Esophagus muscularis mucosa (tissue), 4 donors: ENCODE measurements at regions not wholly inside any gene's neighbourhood (a gene's known extent, or its start where the extent isn't known, plus 50 kb on each side); places are given as distances from the start of the nearest gene placed in this dataset.

ENCODE experiments used
- DNase-seq: peaks from one replicate; pipeline ENCODE4 v3.0.0-alpha.2; 2017; ENCODE audit errors: extremely low spot score
- H3K27ac ChIP-seq, 4 donors: fragments of 200-600 bp; sonication (generic); replicated peaks in 1 of 4; 1 replicate in 3 of 4; 2 replicates in 1 of 4; pipeline ENCODE4 v1.5.1; 2016 to 2019; ENCODE audit warnings: mild to moderate bottlenecking in 1 of 4
- H3K27me3 ChIP-seq, 4 donors: fragments of 200-600 bp; sonication (generic); one replicate each; pipeline versions ENCODE4 v1.5.1 to v1.6.0; 2016 to 2019
- H3K36me3 ChIP-seq, 4 donors: fragments of 200-600 bp; sonication (generic); one replicate each; pipeline ENCODE4 v1.5.1; 2016 to 2019
- H3K4me1 ChIP-seq, 4 donors: fragments of 200-600 bp; sonication (generic); one replicate each; pipeline ENCODE4 v1.5.1; 2016 to 2019
- H3K4me3 ChIP-seq, 4 donors: fragments of 200-600 bp; sonication (generic); 1 replicate in 2 of 4; 2 replicates in 2 of 4; pipeline ENCODE4 v1.5.1; 2016 to 2019; ENCODE audit warnings: mild to moderate bottlenecking in 4 of 4, moderate library complexity in 1 of 4
- H3K9me3 ChIP-seq, 4 donors: fragments of 200-600 bp; sonication (generic); 1 replicate in 3 of 4; 2 replicates in 1 of 4; pipeline ENCODE4 v1.5.1; 2016 to 2019
- CTCF ChIP-seq, 3 experiments: fragments of 200-600 bp in 2 of 3; fragments of 450-650 bp in 1 of 3; sonication (generic) in 2 of 3; IDR thresholded peaks; one replicate each; pipeline ENCODE4 v1.5.1; 2017 to 2019; ENCODE audit warnings: antibody characterized with exemption in 3 of 3, mild to moderate bottlenecking in 2 of 3, moderate library complexity in 1 of 3
- EP300 ChIP-seq: sonication (generic); formaldehyde crosslinking; IDR thresholded peaks from one replicate; pipeline ENCODE4 v1.6.1; 2017; ENCODE audit warnings: antibody characterized with exemption
- POLR2A ChIP-seq: fragments of 450-650 bp; IDR thresholded peaks from one replicate; pipeline ENCODE4 v1.6.1; 2017; ENCODE audit warnings: antibody characterized with exemption, moderate library complexity, mild to moderate bottlenecking, low read depth
- POLR2AphosphoS5 ChIP-seq, 2 donors: sonication (generic); formaldehyde crosslinking; IDR thresholded peaks; one replicate each; pipeline ENCODE4 v1.6.1; 2017; ENCODE audit warnings: antibody characterized with exemption in 2 of 2
- WGBS: methylation state at CpG from one replicate; pipeline ENCODE4 v1.1.5; 2018; 5-methylcytosine and 5-hydroxymethylcytosine counted together
- intact Hi-C: fragments of 100-400 bp; cut with DNase I; formaldehyde crosslinking; loops from one replicate; pipeline ENCODE4 v1.15.1; 2023

GRCh38 chr6:84546427-84546914 lies 217.9 kb downstream of the TBX18 start:
- 61% methylated on average over 9 of the region's 9 CpGs for WGBS
- Histone ChIP-seq H3K27ac (no peak overlapping the region), H3K4me3 (no peak overlapping the region), H3K27me3 (no peaks in the 10 kb centered on the region), H3K36me3 (no peaks in the 10 kb centered on the region), H3K9me3 (peaks cover 0 to 15% (median 5%) of the 10 kb centered on the region in 4 donors), H3K4me1 (no peaks in the 10 kb centered on the region)
- TF ChIP-seq CTCF (IDR thresholded peaks at IDR 0.05) (no peak), POLR2A (no peak), POLR2AphosphoS5 (IDR thresholded peaks at IDR 0.05) (no peak), EP300 (no peak)
- no peak for DNase-seq
- intact Hi-C loops, result no loop called here

GRCh38 chr6:84539122-84539856 lies 225.1 kb downstream of the TBX18 start:
- H3K4me3 ChIP-seq, result no peak overlapping the region
- WGBS, result 52% methylated on average over 4 of the region's 4 CpGs
- intact Hi-C loops, result no loop called here
- no peaks in the 10 kb centered on the region for H3K27me3 ChIP-seq
- H3K4me1 ChIP-seq, result no peaks in the 10 kb centered on the region
- H3K9me3 ChIP-seq, result peaks cover 0 to 15% (median 7%) of the 10 kb centered on the region in 4 donors
- H3K36me3 ChIP-seq, result no peaks in the 10 kb centered on the region
- TF ChIP-seq POLR2AphosphoS5 (IDR thresholded peaks at IDR 0.05), result no peak
- no peak for TF ChIP-seq CTCF (IDR thresholded peaks at IDR 0.05)
- TF ChIP-seq POLR2A, result no peak
- TF ChIP-seq EP300, result no peak
- H3K27ac ChIP-seq, result no peak overlapping the region
- no peak for DNase-seq

GRCh38 chr6:84536885-84537638 lies 227.3 kb downstream of the TBX18 start:
- Histone ChIP-seq H3K4me1 (no peaks in the 10 kb centered on the region), H3K27me3 (no peaks in the 10 kb centered on the region), H3K4me3 (no peak overlapping the region), H3K9me3 (peaks cover 0 to 11% (median 4%) of the 10 kb centered on the region in 4 donors), H3K36me3 (no peaks in the 10 kb centered on the region), H3K27ac (no peak overlapping the region)
- 59% methylated on average over 4 of the region's 4 CpGs for WGBS
- TF ChIP-seq POLR2AphosphoS5 (IDR thresholded peaks at IDR 0.05) (no peak), EP300 (no peak), CTCF (IDR thresholded peaks at IDR 0.05) (no peak), POLR2A (no peak)
- DNase-seq, result no peak
- intact Hi-C loops, result no loop called here

GRCh38 chr6:84528201-84528600 lies 236.2 kb downstream of the TBX18 start:
- no peak overlapping the region for H3K4me3 ChIP-seq
- H3K9me3 ChIP-seq, result peaks cover 0 to 9% (median 2%) of the 10 kb centered on the region in 4 donors
- no peak overlapping the region for H3K27ac ChIP-seq
- H3K27me3 ChIP-seq, result no peaks in the 10 kb centered on the region
- no peak for DNase-seq
- no peaks in the 10 kb centered on the region for H3K36me3 ChIP-seq
- no peak for TF ChIP-seq EP300
- H3K4me1 ChIP-seq, result no peaks in the 10 kb centered on the region
- intact Hi-C loops, result no loop called here

- H3K27me3 ChIP-seq, result no peaks in the 10 kb centered on the region
- 71% methylated on average over 2 of the region's 2 CpGs for WGBS
- intact Hi-C loops, result no loop called here
- no peak for DNase-seq
- no peaks in the 10 kb centered on the region for H3K36me3 ChIP-seq
- H3K4me3 ChIP-seq, result no peak overlapping the region
- no peaks in the 10 kb centered on the region for H3K9me3 ChIP-seq
- TF ChIP-seq POLR2A (no peak), POLR2AphosphoS5 (IDR thresholded peaks at IDR 0.05) (no peak), CTCF (IDR thresholded peaks at IDR 0.05) (no peak), EP300 (no peak)
- no peak overlapping the region for H3K27ac ChIP-seq
- H3K4me1 ChIP-seq, result no peaks in the 10 kb centered on the region
These were observed 237.8 kb downstream of the TBX18 start for GRCh38 chr6:84526631-84527030.
